HG02759 (cell line): ENCODE measurements at regions not wholly inside any gene's neighbourhood (a gene's known extent, or its start where the extent isn't known, plus 50 kb on each side); places are given as distances from the start of the nearest gene placed in this dataset.
A peak's percentile ranks its signal among the peaks of the same experiment; 100 is the strongest.

ENCODE experiments used
- ATAC-seq: cut with Tn5 transposase; IDR thresholded peaks from one replicate; pipeline ENCODE4 v1.9.1; 2021; ENCODE audit warnings: mild to moderate bottlenecking, moderate library complexity; ENCODE audit not compliant: unreplicated experiment

GRCh38 chr5:37926732-37927131, 86.9 kb upstream of the GDNF start:
- no peak for ATAC-seq

- no peak for ATAC-seq
These were observed 81.6 kb upstream of the GDNF start for GRCh38 chr5:37921452-37921851.

- ATAC-seq, result no peak
These were observed 78.6 kb upstream of the GDNF start for GRCh38 chr5:37918424-37918823.

GRCh38 chr5:37916525-37916924, 76.7 kb upstream of the GDNF start:
- no peak for ATAC-seq

GRCh38 chr5:37915097-37915736, 75.4 kb upstream of the GDNF start:
- ATAC-seq, result peak; percentile 67

- ATAC-seq, result peak; percentile 82
These were observed 69.9 kb upstream of the GDNF start for GRCh38 chr5:37909610-37910266.

- ATAC-seq, result no peak
These were observed 66.6 kb upstream of the GDNF start for GRCh38 chr5:37906416-37906815.

- no peak for ATAC-seq
These were observed 65.4 kb upstream of the GDNF start for GRCh38 chr5:37905230-37905629.

GRCh38 chr5:37902323-37902722, 62.5 kb upstream of the GDNF start:
- ATAC-seq, result no peak

- ATAC-seq, result no peak
These were observed 60.9 kb upstream of the GDNF start for GRCh38 chr5:37900692-37901091.

GRCh38 chr5:37899037-37899436, 59.2 kb upstream of the GDNF start:
- no peak for ATAC-seq

- ATAC-seq, result no peak
These were observed 56.3 kb upstream of the GDNF start for GRCh38 chr5:37896159-37896558.

GRCh38 chr5:37893434-37894134, 53.7 kb upstream of the GDNF start:
- ATAC-seq, result no peak

- ATAC-seq, result no peak
These were observed 52.7 kb upstream of the GDNF start for GRCh38 chr5:37892586-37892985.

GRCh38 chr5:37891832-37892231, 52.0 kb upstream of the GDNF start:
- no peak for ATAC-seq

- no peak for ATAC-seq
These were observed 49.9 kb upstream of the GDNF start for GRCh38 chr5:37889612-37890317.
